T-helper 22 cell (primary cell): ENCODE measurements at regions not wholly inside any gene's neighbourhood (a gene's known extent, or its start where the extent isn't known, plus 50 kb on each side); places are given as distances from the start of the nearest gene placed in this dataset.
"Not testable (repeated sequence)": the region's sequence is repeated elsewhere in the genome, so short reads cannot be mapped to it uniquely, and the experiment has no call there.

ENCODE experiments used
- DNase-seq: peaks from one replicate; pipeline ENCODE4 v3.0.0-alpha.2; 2020; ENCODE audit warnings: low read depth

DNA sequence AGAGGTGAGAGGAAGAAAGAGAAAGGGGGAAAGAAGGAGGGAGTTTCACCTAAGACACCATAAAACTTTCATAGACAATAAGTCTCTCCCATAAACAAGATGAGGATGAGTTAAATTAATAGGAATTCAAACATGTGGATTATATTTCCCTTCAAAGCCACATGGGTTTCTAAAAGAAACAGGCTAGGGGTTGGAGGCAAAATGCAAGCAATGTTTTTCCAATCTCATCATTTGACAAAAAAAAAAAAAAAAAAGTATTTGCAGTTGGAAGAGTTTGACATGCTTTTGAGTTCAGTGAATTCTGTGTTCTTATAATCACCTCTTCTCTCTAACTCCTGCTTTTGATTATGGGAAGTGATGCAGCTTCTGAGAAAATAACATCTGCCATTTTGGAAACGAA, 186.1 kb upstream of the ADRA1D start:
- DNase-seq = no peak

DNA sequence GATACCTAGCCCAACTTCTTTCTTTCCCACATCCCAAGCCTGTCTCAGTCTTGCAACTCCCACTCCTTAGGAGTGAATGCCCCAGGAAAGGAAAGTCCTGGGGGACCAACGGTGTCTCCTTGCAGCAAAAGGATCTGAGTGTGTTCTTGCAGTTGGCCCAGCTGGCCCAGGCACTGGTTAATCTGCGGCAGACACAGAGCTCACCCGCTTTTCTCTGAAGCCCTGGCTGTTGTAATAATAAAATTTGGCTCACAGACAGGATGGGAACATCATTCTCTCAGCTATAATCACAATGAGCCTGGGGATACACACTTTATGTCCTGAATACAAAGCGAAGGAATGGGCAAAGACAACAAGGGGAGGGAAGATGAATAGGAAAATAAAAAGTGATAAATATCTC, 185.6 kb upstream of the ADRA1D start:
- DNase-seq = no peak

GRCh38 chr20:4431446-4431845, 182.4 kb upstream of the ADRA1D start:
- no peak for DNase-seq

DNA sequence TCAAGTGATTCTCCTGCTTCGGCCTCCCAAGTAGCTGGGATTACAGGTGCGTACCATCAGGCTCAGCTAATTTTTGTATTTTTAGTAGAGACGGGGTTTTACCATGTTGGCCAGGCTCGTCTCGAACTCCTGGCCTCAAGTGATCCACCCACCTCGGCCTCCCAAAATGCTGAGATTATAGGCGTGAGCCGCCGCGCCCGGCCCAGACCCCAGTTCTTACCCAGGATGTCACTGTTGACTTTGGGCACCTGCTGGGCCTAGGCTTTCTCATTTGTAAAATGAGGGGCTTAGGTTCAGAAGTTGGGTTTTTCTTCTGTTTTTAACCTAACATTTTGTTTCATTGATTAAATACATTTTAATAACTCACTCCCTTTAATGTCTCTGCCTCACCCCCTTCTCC, 181.7 kb upstream of the ADRA1D start:
- not testable (repeated sequence) for DNase-seq

DNA sequence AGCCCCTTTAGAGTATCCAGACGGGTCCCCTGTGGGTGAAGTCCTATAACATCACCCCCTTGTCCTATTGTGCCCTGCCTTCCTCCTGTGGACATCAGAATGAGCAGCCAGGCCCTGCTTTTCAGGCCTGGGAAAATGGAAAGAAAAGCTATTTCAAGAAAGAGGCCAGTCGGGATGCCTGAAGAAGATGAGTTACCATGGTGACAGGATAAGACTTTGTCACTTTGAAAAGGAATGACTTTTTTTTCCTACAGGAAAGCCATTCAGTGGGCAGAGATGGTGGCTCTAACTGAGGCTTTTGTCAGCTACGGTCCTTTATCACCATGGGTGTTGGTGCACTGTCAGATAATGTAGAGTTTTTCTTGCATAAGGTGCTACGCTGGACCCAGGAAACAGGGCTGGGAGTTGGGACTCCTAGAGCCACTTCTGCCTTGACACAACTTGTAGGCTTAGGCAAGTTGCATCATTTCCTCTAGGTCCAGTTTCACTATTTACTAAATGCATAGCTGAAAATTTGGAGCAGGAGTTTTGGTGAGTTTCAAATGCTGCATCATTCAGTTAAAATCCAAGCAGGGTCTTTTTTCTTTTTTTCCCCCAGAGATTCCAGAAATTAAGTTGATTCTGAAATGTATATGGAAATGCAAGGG, 179.0 kb upstream of the ADRA1D start:
- DNase-seq = no peak

GRCh38 chr20:4418141-4418540, 169.1 kb upstream of the ADRA1D start:
- no peak for DNase-seq

GRCh38 chr20:4415281-4415680, 166.2 kb upstream of the ADRA1D start:
- no peak for DNase-seq

GRCh38 chr20:4413314-4414049, 164.4 kb upstream of the ADRA1D start:
- DNase-seq = no peak

DNA sequence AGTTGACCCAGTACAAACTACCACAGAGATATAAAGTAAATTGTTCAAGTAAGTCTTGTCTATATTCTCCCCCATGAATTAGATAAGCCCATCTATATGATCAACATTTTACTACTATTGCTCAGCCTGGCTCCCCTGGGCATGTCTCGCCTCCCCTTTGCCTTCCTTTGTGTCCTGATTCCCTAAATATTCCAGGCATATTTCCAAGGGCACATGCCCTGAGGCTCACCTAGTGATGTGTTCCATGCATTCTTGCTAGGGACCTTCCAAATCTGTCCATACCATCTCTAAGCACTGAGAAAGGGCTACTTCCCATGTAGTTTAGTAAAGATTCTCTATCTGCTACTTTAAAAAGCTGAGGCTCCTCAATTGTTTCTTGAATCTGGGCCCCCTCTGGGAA, 163.1 kb upstream of the ADRA1D start:
- DNase-seq = no peak

GRCh38 chr20:4411744-4412143, 162.7 kb upstream of the ADRA1D start:
- no peak for DNase-seq

DNA sequence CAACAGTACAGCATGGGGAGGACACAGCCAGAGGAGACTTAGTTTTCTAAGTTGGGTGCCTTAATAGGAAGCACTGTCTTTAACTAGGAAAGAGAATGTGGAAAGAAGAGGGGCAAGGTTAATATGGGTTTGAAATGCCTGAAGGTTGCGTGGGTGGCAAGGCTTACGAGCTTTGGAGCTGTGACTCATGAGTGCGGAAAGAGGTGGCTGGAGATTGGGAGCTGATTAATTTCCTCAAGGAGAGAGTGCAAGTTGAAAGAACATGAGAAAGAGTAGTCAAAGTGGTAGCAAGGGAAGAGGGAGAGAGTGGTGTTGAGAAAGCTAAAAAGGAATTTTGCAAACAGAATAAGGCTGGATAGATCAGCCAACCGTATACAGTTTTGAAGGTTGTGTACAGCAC, 157.5 kb upstream of the ADRA1D start:
- DNase-seq = no peak

DNA sequence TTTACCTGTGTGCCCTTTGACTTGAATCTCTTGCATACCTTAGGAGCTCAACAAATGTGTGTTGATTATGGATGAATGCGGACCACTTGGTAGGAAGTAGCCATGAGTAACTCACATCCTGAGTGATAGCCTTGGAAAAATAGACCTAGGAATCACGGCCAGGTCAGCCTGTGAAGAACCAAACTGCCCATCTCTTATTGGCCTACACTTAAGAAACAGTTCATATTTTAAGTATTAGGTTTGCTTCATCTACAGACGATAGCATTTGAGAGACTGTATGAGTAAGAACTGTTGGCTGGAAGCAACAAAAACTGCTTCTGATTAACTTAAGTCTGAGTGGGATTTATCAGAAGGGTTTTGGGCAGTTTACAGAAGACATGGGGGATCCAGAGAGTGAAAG, 152.5 kb upstream of the ADRA1D start:
- no peak for DNase-seq

DNA sequence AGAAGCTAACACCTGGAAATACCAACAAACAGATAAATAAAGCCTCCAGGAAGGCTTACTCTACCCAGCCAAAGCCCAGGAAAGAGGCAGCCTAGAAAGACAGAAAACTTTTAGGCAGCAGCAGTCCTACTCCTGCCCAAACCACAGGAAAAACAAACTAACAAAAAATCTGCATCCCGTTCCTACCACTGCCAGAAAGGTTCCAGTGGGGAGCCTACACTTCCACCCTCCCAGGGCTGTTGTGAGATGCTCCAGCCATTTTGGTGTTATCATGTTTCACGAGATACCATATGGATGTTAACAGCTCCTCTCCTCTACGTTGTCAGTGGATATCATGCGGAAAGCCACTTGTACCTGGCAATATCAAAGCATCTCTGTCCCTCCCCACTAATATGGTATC, 135.9 kb upstream of the ADRA1D start:
- no peak for DNase-seq

GRCh38 chr20:4383961-4384360, 134.9 kb upstream of the ADRA1D start:
- no peak for DNase-seq

DNA sequence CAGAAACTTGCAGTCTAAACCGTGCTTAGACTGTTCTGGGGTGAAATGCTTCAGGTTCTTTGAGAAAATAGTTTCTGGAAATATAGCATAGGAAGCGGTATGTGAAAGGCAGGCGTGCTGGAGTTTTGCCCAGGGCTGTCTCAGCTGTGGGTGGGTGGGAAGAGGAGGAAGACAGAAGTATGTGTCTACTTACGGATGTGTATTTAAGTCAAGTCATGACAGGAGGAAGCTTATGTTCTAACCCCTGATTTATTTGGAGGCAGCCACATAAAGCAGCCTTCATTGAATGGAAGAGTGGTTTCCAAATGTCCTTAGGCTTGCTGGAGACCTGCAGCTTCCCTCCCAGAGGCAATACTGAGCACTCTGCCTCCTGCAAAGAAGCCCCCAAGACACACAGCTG, 126.8 kb upstream of the ADRA1D start:
- DNase-seq = no peak

DNA sequence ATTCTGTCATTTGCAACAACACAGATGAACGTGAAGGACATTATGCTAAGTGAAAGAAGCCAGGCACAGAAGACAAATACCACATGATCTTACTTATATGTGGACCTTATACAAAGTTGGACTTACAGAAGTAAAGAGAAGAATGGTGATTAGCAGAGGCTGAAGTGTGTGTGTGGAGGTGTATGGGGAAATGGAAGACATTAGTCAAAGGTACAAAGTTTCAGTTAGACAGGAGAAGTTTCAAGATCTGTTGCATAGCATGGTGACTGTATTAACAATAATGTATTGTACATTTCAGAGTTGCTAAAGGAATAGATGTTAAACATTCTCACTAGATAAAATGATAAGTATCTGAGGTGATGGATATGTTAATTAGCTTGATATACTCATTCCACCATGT, 124.4 kb upstream of the ADRA1D start:
- no peak for DNase-seq

DNA sequence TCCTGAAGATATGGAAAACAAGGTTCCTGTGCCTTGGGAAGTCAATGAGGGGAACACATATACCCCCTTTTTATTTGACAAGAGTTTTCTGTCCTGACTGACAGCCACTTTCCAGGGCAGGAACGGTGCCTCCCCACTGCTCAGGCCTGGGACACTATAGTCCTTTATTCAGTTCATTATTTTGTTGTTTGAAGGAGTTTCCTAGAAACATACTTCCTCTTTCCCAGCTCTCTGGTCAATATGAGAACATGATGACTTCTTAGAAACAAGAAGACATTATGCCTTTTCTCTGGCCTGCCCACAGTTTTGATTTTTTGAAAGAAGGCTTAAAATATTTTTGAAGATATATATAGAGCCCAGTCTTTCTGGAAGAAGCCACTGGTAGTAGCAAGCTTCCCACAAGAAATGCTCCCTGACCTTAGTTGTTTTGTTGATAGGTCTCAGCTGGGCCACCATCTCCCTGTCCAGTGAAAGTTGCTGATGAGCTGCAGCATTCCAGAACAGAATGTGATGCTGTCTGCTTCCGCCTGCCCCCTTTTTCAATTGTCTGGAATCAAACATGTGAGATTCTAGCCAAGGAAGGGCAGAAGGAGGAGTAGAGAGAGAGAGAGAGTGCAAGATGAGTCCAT, 122.7 kb upstream of the ADRA1D start:
- no peak for DNase-seq

DNA sequence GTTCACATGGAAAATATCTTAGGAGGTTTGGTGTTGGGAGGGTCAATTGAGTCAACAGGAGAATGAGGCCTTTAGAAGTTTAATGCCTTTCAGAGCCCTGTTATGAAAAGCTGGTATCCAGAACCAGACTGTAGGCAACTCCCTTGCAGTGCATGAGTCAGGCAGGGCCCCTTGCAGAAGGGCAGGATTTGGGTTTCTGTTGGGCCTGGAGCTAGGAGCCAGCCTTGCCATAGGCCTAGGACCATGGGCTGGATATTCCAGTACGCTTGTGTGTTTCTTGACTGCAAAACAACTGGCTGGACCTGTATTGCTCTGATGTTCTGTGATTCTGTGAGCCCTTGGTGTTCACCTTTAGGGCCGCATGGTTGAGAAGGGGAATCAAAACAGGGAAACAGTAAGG, 121.8 kb upstream of the ADRA1D start:
- no peak for DNase-seq

- no peak for DNase-seq
Measured at GRCh38 chr20:4369798-4370124, 120.7 kb upstream of the ADRA1D start.

DNA sequence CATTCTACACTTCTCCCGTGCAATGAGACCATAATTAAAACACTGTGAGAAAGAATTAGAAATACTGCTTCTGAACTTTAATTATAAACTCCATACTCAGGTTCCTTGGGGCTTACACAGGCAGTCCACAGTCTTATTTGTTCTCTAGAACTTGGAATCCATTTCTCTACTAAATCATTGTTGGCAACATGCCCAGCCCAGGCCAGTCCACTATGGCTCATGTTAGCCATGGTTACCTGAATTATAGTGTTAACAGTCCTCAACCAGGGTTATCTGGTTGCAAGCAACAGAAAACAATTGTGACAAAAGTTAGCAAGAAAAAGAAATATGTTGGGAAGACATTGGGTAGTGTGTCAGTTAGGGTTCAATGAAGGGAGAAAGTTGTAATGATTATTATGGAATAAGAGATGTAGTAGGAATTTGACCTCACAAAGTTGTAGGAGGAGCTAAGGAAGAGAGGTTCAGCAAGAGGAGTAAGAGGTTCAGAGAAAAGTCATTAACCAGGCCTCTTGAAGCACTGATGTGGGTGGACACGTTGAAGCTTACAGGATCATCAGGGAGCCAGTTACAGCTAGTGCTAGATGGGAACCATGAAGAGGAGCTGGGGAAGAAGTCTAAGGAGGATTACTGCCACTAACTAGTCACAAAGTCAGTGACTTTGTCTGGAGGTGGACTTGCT, 120.2 kb upstream of the ADRA1D start:
- no peak for DNase-seq

- no peak for DNase-seq
Measured at GRCh38 chr20:4366076-4366475, 117.0 kb upstream of the ADRA1D start.

- DNase-seq = no peak
Measured at GRCh38 chr20:4358552-4358951, 109.5 kb upstream of the ADRA1D start.

GRCh38 chr20:4352348-4352747, 103.3 kb upstream of the ADRA1D start:
- no peak for DNase-seq
